ENCODE measurements at regions not wholly inside any gene's neighbourhood (a gene's known extent, or its start where the extent isn't known, plus 50 kb on each side); places are given as distances from the start of the nearest gene placed in this dataset.

- no peak for DNase-seq (ENCODE audit: extremely low spot score)
- ChIA-PET CTCF (no interaction called here), POLR2A (no interaction called here)
- TF ChIP-seq FOXK2 (IDR thresholded peaks at IDR 0.05) (no peak), L3MBTL2 (conservative IDR thresholded peaks at IDR 0.05) (no peak), TARDBP (IDR thresholded peaks at IDR 0.05) (no peak), CTBP1 (IDR thresholded peaks at IDR 0.05; ENCODE audit: borderline replicate concordance) (no peak), FOXM1 (IDR thresholded peaks at IDR 0.05; ENCODE audit: borderline replicate concordance) (no peak), ELF4 (IDR thresholded peaks at IDR 0.05) (no peak), HDGF (IDR thresholded peaks at IDR 0.05; ENCODE audit: borderline replicate concordance) (no peak), FOXA1 (IDR thresholded peaks at IDR 0.05) (no peak), ZNF384 (IDR thresholded peaks at IDR 0.05) (no peak), SUZ12 (IDR thresholded peaks at IDR 0.05) (no peak), BHLHE40 (IDR thresholded peaks at IDR 0.05; ENCODE audit: borderline replicate concordance) (no peak), ARNT (IDR thresholded peaks at IDR 0.05) (no peak), PKNOX1 (IDR thresholded peaks at IDR 0.05) (no peak), LEF1 (IDR thresholded peaks at IDR 0.05; ENCODE audit: borderline replicate concordance) (no peak), NFRKB (IDR thresholded peaks at IDR 0.05) (no peak), SP1 (IDR thresholded peaks at IDR 0.05) (no peak)
Measured at GRCh38 chr4:64895031-64895430, 485.8 kb upstream of the TECRL start.

GRCh38 chr4:64893205-64893604, 484.0 kb upstream of the TECRL start:
- TF ChIP-seq TARDBP (IDR thresholded peaks at IDR 0.05) (no peak), FOXK2 (IDR thresholded peaks at IDR 0.05) (no peak), CTBP1 (IDR thresholded peaks at IDR 0.05; ENCODE audit: borderline replicate concordance) (no peak), FOXM1 (IDR thresholded peaks at IDR 0.05; ENCODE audit: borderline replicate concordance) (no peak), HDGF (IDR thresholded peaks at IDR 0.05; ENCODE audit: borderline replicate concordance) (no peak)
- CTCF ChIA-PET, result no interaction called here
- POLR2A ChIA-PET, result no interaction called here
- no peak for DNase-seq (ENCODE audit: extremely low spot score)

- ChIA-PET POLR2A (no interaction called here), CTCF (no interaction called here)
- no peak for DNase-seq (ENCODE audit: extremely low spot score)
- TF ChIP-seq BHLHE40 (IDR thresholded peaks at IDR 0.05; ENCODE audit: borderline replicate concordance) (no peak), CTBP1 (IDR thresholded peaks at IDR 0.05; ENCODE audit: borderline replicate concordance) (no peak), LEF1 (IDR thresholded peaks at IDR 0.05; ENCODE audit: borderline replicate concordance) (no peak), FOXK2 (IDR thresholded peaks at IDR 0.05) (no peak), ELF4 (IDR thresholded peaks at IDR 0.05) (no peak), L3MBTL2 (conservative IDR thresholded peaks at IDR 0.05) (no peak), SP1 (IDR thresholded peaks at IDR 0.05) (no peak), SUZ12 (IDR thresholded peaks at IDR 0.05) (no peak), ZNF384 (IDR thresholded peaks at IDR 0.05) (no peak), FOXM1 (IDR thresholded peaks at IDR 0.05; ENCODE audit: borderline replicate concordance) (no peak), FOXA1 (IDR thresholded peaks at IDR 0.05) (no peak), NFRKB (IDR thresholded peaks at IDR 0.05) (no peak), ARNT (IDR thresholded peaks at IDR 0.05) (no peak), PKNOX1 (IDR thresholded peaks at IDR 0.05) (no peak), HDGF (IDR thresholded peaks at IDR 0.05; ENCODE audit: borderline replicate concordance) (no peak), TARDBP (IDR thresholded peaks at IDR 0.05) (no peak)
Measured at GRCh38 chr4:64889906-64890610, 480.8 kb upstream of the TECRL start.

GRCh38 chr4:64883087-64883807, 474.0 kb upstream of the TECRL start:
- CTCF ChIA-PET, result no interaction called here
- no peak for TF ChIP-seq HDGF (IDR thresholded peaks at IDR 0.05; ENCODE audit: borderline replicate concordance)
- TF ChIP-seq LEF1 (IDR thresholded peaks at IDR 0.05; ENCODE audit: borderline replicate concordance), result no peak
- TF ChIP-seq FOXM1 (IDR thresholded peaks at IDR 0.05; ENCODE audit: borderline replicate concordance), result no peak
- TF ChIP-seq CTBP1 (IDR thresholded peaks at IDR 0.05; ENCODE audit: borderline replicate concordance), result no peak
- no peak for TF ChIP-seq FOXK2 (IDR thresholded peaks at IDR 0.05)
- no peak for TF ChIP-seq SP1 (IDR thresholded peaks at IDR 0.05)
- no peak for TF ChIP-seq ZNF384 (IDR thresholded peaks at IDR 0.05)
- no peak for TF ChIP-seq FOXA1 (IDR thresholded peaks at IDR 0.05)
- no peak for TF ChIP-seq TARDBP (IDR thresholded peaks at IDR 0.05)
- TF ChIP-seq PKNOX1 (IDR thresholded peaks at IDR 0.05), result no peak
- TF ChIP-seq ARNT (IDR thresholded peaks at IDR 0.05), result no peak
- no peak for TF ChIP-seq NFRKB (IDR thresholded peaks at IDR 0.05)
- no peak for DNase-seq (ENCODE audit: extremely low spot score)
- POLR2A ChIA-PET, result no interaction called here

GRCh38 chr4:64882311-64883086, 473.2 kb upstream of the TECRL start:
- no peak for DNase-seq (ENCODE audit: extremely low spot score)
- CTCF ChIA-PET, result no interaction called here
- TF ChIP-seq CTBP1 (IDR thresholded peaks at IDR 0.05; ENCODE audit: borderline replicate concordance) (no peak), L3MBTL2 (conservative IDR thresholded peaks at IDR 0.05) (no peak), ZNF384 (IDR thresholded peaks at IDR 0.05) (no peak), SP1 (IDR thresholded peaks at IDR 0.05) (no peak), FOXM1 (IDR thresholded peaks at IDR 0.05; ENCODE audit: borderline replicate concordance) (no peak), ELF4 (IDR thresholded peaks at IDR 0.05) (no peak), BHLHE40 (IDR thresholded peaks at IDR 0.05; ENCODE audit: borderline replicate concordance) (no peak), NFRKB (IDR thresholded peaks at IDR 0.05) (no peak), LEF1 (IDR thresholded peaks at IDR 0.05; ENCODE audit: borderline replicate concordance) (no peak), FOXK2 (IDR thresholded peaks at IDR 0.05) (no peak), TARDBP (IDR thresholded peaks at IDR 0.05) (no peak), SUZ12 (IDR thresholded peaks at IDR 0.05) (no peak), PKNOX1 (IDR thresholded peaks at IDR 0.05) (no peak), HDGF (IDR thresholded peaks at IDR 0.05; ENCODE audit: borderline replicate concordance) (no peak), ARNT (IDR thresholded peaks at IDR 0.05) (no peak), FOXA1 (IDR thresholded peaks at IDR 0.05) (no peak)
- POLR2A ChIA-PET, result no interaction called here
